Osteocyte (in vitro differentiated cells): ENCODE measurements at regions not wholly inside any gene's neighbourhood (a gene's known extent, or its start where the extent isn't known, plus 50 kb on each side); places are given as distances from the start of the nearest gene placed in this dataset.

Source experiments
- DNase-seq: peaks from one replicate; pipeline ENCODE4 v3.0.0; 2021; ENCODE audit warnings: mixed read lengths; ENCODE audit not compliant: unreplicated experiment; ENCODE audit errors: extremely low spot score
- H3K27ac Mint-ChIP-seq: one replicate; pipeline ENCODE4 v1.8.0; 2021; ENCODE audit warnings: mild to moderate bottlenecking, mixed read lengths; ENCODE audit not compliant: unreplicated experiment
- H3K27me3 Mint-ChIP-seq: one replicate; pipeline ENCODE4 v1.8.0; 2021; ENCODE audit warnings: mixed read lengths; ENCODE audit not compliant: unreplicated experiment
- H3K36me3 Mint-ChIP-seq: one replicate; pipeline ENCODE4 v1.8.0; 2021; ENCODE audit warnings: mixed read lengths; ENCODE audit not compliant: unreplicated experiment
- H3K4me1 Mint-ChIP-seq: one replicate; pipeline ENCODE4 v1.8.0; 2021; ENCODE audit warnings: mixed read lengths; ENCODE audit not compliant: unreplicated experiment
- H3K4me3 Mint-ChIP-seq: one replicate; pipeline ENCODE4 v1.8.0; 2021; ENCODE audit warnings: mild to moderate bottlenecking, moderate library complexity, mixed read lengths; ENCODE audit not compliant: unreplicated experiment
- H3K9me3 Mint-ChIP-seq: one replicate; pipeline ENCODE4 v1.8.0; 2021; ENCODE audit warnings: mixed read lengths; ENCODE audit not compliant: unreplicated experiment
- TF ChIP-seq, protein P1 (sequence below): fragments of 200-600 bp; sonication (generic); IDR thresholded peaks from 2 replicates; pipeline ENCODE4 v1.5.0; 2021; ENCODE audit warnings: antibody characterized with exemption, mild to moderate bottlenecking, moderate library complexity

- TF ChIP-seq, protein P1, sequence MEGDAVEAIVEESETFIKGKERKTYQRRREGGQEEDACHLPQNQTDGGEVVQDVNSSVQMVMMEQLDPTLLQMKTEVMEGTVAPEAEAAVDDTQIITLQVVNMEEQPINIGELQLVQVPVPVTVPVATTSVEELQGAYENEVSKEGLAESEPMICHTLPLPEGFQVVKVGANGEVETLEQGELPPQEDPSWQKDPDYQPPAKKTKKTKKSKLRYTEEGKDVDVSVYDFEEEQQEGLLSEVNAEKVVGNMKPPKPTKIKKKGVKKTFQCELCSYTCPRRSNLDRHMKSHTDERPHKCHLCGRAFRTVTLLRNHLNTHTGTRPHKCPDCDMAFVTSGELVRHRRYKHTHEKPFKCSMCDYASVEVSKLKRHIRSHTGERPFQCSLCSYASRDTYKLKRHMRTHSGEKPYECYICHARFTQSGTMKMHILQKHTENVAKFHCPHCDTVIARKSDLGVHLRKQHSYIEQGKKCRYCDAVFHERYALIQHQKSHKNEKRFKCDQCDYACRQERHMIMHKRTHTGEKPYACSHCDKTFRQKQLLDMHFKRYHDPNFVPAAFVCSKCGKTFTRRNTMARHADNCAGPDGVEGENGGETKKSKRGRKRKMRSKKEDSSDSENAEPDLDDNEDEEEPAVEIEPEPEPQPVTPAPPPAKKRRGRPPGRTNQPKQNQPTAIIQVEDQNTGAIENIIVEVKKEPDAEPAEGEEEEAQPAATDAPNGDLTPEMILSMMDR: no peak
- H3K4me3 Mint-ChIP-seq: no peak overlapping the region
- DNase-seq: no peak
- H3K4me1 Mint-ChIP-seq: no peaks in the 10 kb centered on the region
- H3K27me3 Mint-ChIP-seq: no peaks in the 10 kb centered on the region
- no peaks in the 10 kb centered on the region for H3K9me3 Mint-ChIP-seq
- H3K27ac Mint-ChIP-seq: no peak overlapping the region
- H3K36me3 Mint-ChIP-seq: no peaks in the 10 kb centered on the region
Observed at GRCh38 chr2:177015356-177015923, 197.2 kb upstream of the HNRNPA3 start.

GRCh38 chr2:177020524-177021119 is 192.0 kb upstream of the HNRNPA3 start:
- H3K4me1 Mint-ChIP-seq: no peaks in the 10 kb centered on the region
- TF ChIP-seq, protein P1: no peak
- no peak for DNase-seq
- H3K27me3 Mint-ChIP-seq: peaks cover 7% of the 10 kb centered on the region
- no peaks in the 10 kb centered on the region for H3K36me3 Mint-ChIP-seq
- H3K27ac Mint-ChIP-seq: no peak overlapping the region
- H3K4me3 Mint-ChIP-seq: no peak overlapping the region
- H3K9me3 Mint-ChIP-seq: no peaks in the 10 kb centered on the region

- H3K9me3 Mint-ChIP-seq: no peaks in the 10 kb centered on the region
- peaks cover 8% of the 10 kb centered on the region for H3K27me3 Mint-ChIP-seq
- H3K4me1 Mint-ChIP-seq: no peaks in the 10 kb centered on the region
- no peak for DNase-seq
- TF ChIP-seq, protein P1: no peak
- no peak overlapping the region for H3K27ac Mint-ChIP-seq
- no peaks in the 10 kb centered on the region for H3K36me3 Mint-ChIP-seq
- no peak overlapping the region for H3K4me3 Mint-ChIP-seq
Observed at GRCh38 chr2:177021706-177022343, 190.8 kb upstream of the HNRNPA3 start.

DNA sequence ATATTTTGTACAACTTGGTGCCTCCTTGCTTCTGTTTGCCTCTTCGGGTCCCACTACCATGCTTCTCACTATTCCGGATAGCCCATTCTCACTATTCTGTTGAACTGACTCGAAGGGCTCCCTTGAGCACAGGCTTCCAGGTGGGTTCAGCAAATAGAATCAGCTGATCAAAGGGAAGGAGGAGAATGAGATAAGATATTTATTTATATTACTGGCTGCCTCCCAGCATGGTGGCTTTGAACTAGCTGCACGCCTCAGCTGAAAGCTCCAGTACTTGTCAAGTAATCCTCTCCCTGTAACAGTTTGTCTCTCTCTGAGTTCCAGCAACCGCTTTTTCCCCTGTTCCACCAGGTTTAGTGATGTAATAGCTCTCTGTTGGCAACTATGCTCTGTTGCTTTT is 187.8 kb upstream of the HNRNPA3 start:
- Mint-ChIP-seq H3K9me3 (no peaks in the 10 kb centered on the region), H3K4me1 (no peaks in the 10 kb centered on the region), H3K4me3 (no peak overlapping the region), H3K27me3 (peaks cover 12% of the 10 kb centered on the region), H3K36me3 (no peaks in the 10 kb centered on the region), H3K27ac (no peak overlapping the region)
- no peak for DNase-seq
- TF ChIP-seq, protein P1: no peak

DNA sequence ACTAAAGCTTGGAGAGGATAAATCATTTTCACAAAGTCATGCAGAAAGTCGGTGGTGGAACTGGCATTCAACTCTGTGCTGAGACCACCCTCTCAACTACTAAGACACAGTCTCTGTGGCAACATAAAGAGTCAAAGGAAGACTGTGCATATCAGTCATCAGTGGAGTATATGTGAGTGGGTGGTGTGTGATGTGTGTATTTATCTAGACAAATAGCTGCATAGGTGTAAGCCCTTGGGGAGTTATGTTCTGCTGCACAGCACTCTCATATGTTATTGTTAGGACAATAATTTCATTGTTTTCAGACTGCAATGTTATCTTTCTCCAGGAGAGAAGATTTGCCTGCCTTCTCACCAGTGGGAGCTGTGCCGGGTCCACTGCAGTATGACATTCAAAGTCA is 186.3 kb upstream of the HNRNPA3 start:
- Mint-ChIP-seq H3K4me1 (no peaks in the 10 kb centered on the region), H3K27me3 (peaks cover 14% of the 10 kb centered on the region), H3K27ac (no peak overlapping the region), H3K36me3 (no peaks in the 10 kb centered on the region), H3K9me3 (no peaks in the 10 kb centered on the region), H3K4me3 (no peak overlapping the region)
- TF ChIP-seq, protein P1: no peak
- DNase-seq: no peak
